SK-N-SH (cell line): ENCODE measurements at regions not wholly inside any gene's neighbourhood (a gene's known extent, or its start where the extent isn't known, plus 50 kb on each side); places are given as distances from the start of the nearest gene placed in this dataset.

ENCODE experiments used
- CTCF ChIA-PET: fragments of 300-600, 350-600 bp; formaldehyde crosslinking; extraction: SDS; loops from one replicate; lab custom pipeline; 2021; lab: Yijun Ruan, JAX
- POLR2A ChIA-PET: fragments of 350-600 bp; sonication (Branson Sonifier 250); formaldehyde crosslinking; extraction: SDS; loops from one replicate; lab custom pipeline; 2020; ENCODE audit warnings: antibody characterized with exemption, inconsistent platforms; lab: Yijun Ruan, JAX
- DNase-seq: peaks from one replicate; pipeline ENCODE4 v3.0.0; 2012
- H2AFZ ChIP-seq: fragments of 200-600 bp; sonication (generic); 2 replicates; pipeline ENCODE4 v1.8.1; 2016; ENCODE audit warnings: antibody characterized with exemption, mild to moderate bottlenecking, low read depth
- H3F3A ChIP-seq: fragments of 200-600 bp; sonication (generic); replicated peaks from 2 replicates; pipeline ENCODE3; 2016; ENCODE audit warnings: antibody characterized with exemption, mild to moderate bottlenecking; ENCODE audit not compliant: insufficient read depth
- H3K27ac ChIP-seq, 2 experiments: fragments of 200-500 bp in 1 of 2; fragments of 200-600 bp in 1 of 2; sonication (Bioruptor generic) in 1 of 2; sonication (generic), shearing (Covaris generic) in 1 of 2; 2 replicates each; pipeline versions ENCODE4 v1.5.1 to v1.6.1; 2014 to 2016; ENCODE audit warnings: low read depth in 2 of 2, inconsistent platforms in 1 of 2, low read length in 1 of 2, mild to moderate bottlenecking in 1 of 2, mixed read lengths in 1 of 2
- H3K27me3 ChIP-seq: fragments of 200-600 bp; sonication (generic), shearing (Covaris generic); 2 replicates; pipeline ENCODE4 v1.6.1; 2016; ENCODE audit warnings: mixed run types; ENCODE audit not compliant: insufficient read depth
- H3K36me3 ChIP-seq, 2 experiments: fragments of 200-500 bp in 1 of 2; fragments of 200-600 bp in 1 of 2; sonication (Bioruptor generic) in 1 of 2; sonication (generic) in 1 of 2; replicated peaks in 1 of 2; 2 replicates each; pipeline versions ENCODE3 to v1.5.1; 2014 to 2016; ENCODE audit warnings: low read length in 1 of 2, mild to moderate bottlenecking in 1 of 2; ENCODE audit not compliant: insufficient read depth in 2 of 2, control insufficient read depth in 1 of 2
- H3K4me1 ChIP-seq, 2 experiments: fragments of 200-500 bp in 1 of 2; fragments of 200-600 bp in 1 of 2; sonication (Bioruptor generic) in 1 of 2; sonication (generic), shearing (Covaris generic) in 1 of 2; 2 replicates each; pipeline versions ENCODE4 v1.5.1 to v1.6.1; 2014 to 2016; ENCODE audit warnings: low read depth in 1 of 2, low read length in 1 of 2, mixed run types in 1 of 2; ENCODE audit not compliant: insufficient read depth in 2 of 2, control insufficient read depth in 1 of 2
- H3K4me2 ChIP-seq: fragments of 200-600 bp; sonication (generic), shearing (Covaris generic); 2 replicates; pipeline ENCODE4 v1.6.1; 2017; ENCODE audit warnings: mixed run types
- H3K4me3 ChIP-seq, 2 experiments: fragments of 200-500 bp in 1 of 2; fragments of 200-600 bp in 1 of 2; sonication (Bioruptor generic) in 1 of 2; sonication (generic), shearing (Covaris generic) in 1 of 2; 2 replicates each; pipeline versions ENCODE4 v1.5.1 to v1.8.1; 2014 to 2016; ENCODE audit warnings: low read depth in 2 of 2, inconsistent platforms in 1 of 2, low read length in 1 of 2, mild to moderate bottlenecking in 1 of 2, mixed read lengths in 1 of 2, moderate library complexity in 1 of 2
- H3K79me2 ChIP-seq: fragments of 200-600 bp; sonication (generic); 2 replicates; pipeline ENCODE4 v1.8.1; 2017; ENCODE audit warnings: mild to moderate bottlenecking; ENCODE audit not compliant: insufficient read depth
- H3K9ac ChIP-seq: fragments of 200-600 bp; sonication (generic); 2 replicates; pipeline ENCODE4 v1.6.1; 2017; ENCODE audit warnings: mixed run types
- H3K9me2 ChIP-seq: fragments of 200-600 bp; sonication (generic); 2 replicates; pipeline ENCODE4 v1.6.1; 2017; ENCODE audit warnings: mixed run types
- H3K9me3 ChIP-seq: fragments of 200-600 bp; sonication (generic); 2 replicates; pipeline ENCODE4 v1.6.1; 2017; ENCODE audit warnings: mixed run types, mild to moderate bottlenecking, moderate library complexity
- H4K20me1 ChIP-seq: fragments of 200-600 bp; sonication (generic); 2 replicates; pipeline ENCODE4 v1.6.1; 2017; ENCODE audit warnings: mild to moderate bottlenecking, mixed run types; ENCODE audit not compliant: insufficient read depth
- CTCF ChIP-seq: fragments of 200-600 bp; sonication (generic); IDR thresholded peaks from 2 replicates; pipeline ENCODE4 v1.6.1; 2017; ENCODE audit warnings: antibody characterized with exemption, mild to moderate bottlenecking, moderate library complexity
- EP300 ChIP-seq, 2 experiments: IDR thresholded peaks; 2 replicates each; pipeline versions ENCODE4 v1.4.0 to v1.6.1; 2012; ENCODE audit warnings: borderline replicate concordance in 1 of 2, low read depth in 1 of 2, low read length in 1 of 2
- EZH2phosphoT487 ChIP-seq: fragments of 200-600 bp; sonication (generic); IDR thresholded peaks from 2 replicates; pipeline ENCODE4 v1.6.1; 2017; ENCODE audit warnings: low read depth, mixed run types, mild to moderate bottlenecking, antibody characterized with exemption, moderate library complexity, borderline replicate concordance
- FOSL2 ChIP-seq: IDR thresholded peaks from 2 replicates; pipeline ENCODE4 v1.4.0; 2012; ENCODE audit warnings: low read depth, mild to moderate bottlenecking, moderate library complexity, borderline replicate concordance
- FOXJ3 ChIP-seq: sonication (generic); formaldehyde crosslinking; IDR thresholded peaks from 2 replicates; pipeline ENCODE4 v1.5.1; 2020; ENCODE audit warnings: mild to moderate bottlenecking, missing genetic modification reagents
- MAX ChIP-seq: IDR thresholded peaks from 2 replicates; pipeline ENCODE4 v1.4.0; 2012; ENCODE audit warnings: low read depth
- PBX3 ChIP-seq: IDR thresholded peaks from 2 replicates; pipeline ENCODE4; 2012
- RFX5 ChIP-seq: IDR thresholded peaks from 2 replicates; pipeline ENCODE4 v1.6.1; 2012; ENCODE audit warnings: mild to moderate bottlenecking, improper control_type of control experiment, low read length
- USF1 ChIP-seq: IDR thresholded peaks from 2 replicates; pipeline ENCODE4 v1.4.0; 2012; ENCODE audit warnings: low read depth, borderline replicate concordance
- USF2 ChIP-seq: fragments of 150-350 bp; IDR thresholded peaks from 2 replicates; pipeline ENCODE4 v1.6.1; 2017; ENCODE audit warnings: antibody characterized with exemption, low read length, low read depth, borderline replicate concordance
- WGBS: methylation state at CpG from one replicate; pipeline ENCODE4 v1.1.6; 2017; ENCODE audit warnings: low lambda C conversion rate; 5-methylcytosine and 5-hydroxymethylcytosine counted together

GRCh38 chr18:78692105-78692504 is 287.5 kb upstream of the SALL3 start:
- Histone ChIP-seq H3K4me2 (no peak overlapping the region), H3K79me2 (no peaks in the 10 kb centered on the region), H3K4me3 (no peak overlapping the region), H4K20me1 (no peaks in the 10 kb centered on the region), H2AFZ (no peak overlapping the region), H3K9me2 (no peaks in the 10 kb centered on the region), H3K27ac (no peak overlapping the region), H3K9ac (no peak overlapping the region), H3K4me1 (no peaks in the 10 kb centered on the region), H3K36me3 (no peaks in the 10 kb centered on the region), H3K9me3 (no peaks in the 10 kb centered on the region), H3F3A (no peaks in the 10 kb centered on the region), H3K27me3 (peaks cover 6% of the 10 kb centered on the region)
- 5% methylated on average over 1 of the region's 1 CpG for WGBS
- no peak for DNase-seq
- POLR2A ChIA-PET, result no interaction called here
- TF ChIP-seq CTCF, result no peak
- TF ChIP-seq EZH2phosphoT487, result no peak
- TF ChIP-seq MAX, result no peak
- no peak for TF ChIP-seq FOSL2
- CTCF ChIA-PET, result no interaction called here

GRCh38 chr18:78693429-78693828 is 286.2 kb upstream of the SALL3 start:
- Histone ChIP-seq H4K20me1 (no peaks in the 10 kb centered on the region), H3K27ac (no peak overlapping the region), H3K36me3 (no peaks in the 10 kb centered on the region), H3K79me2 (no peaks in the 10 kb centered on the region), H3K9me2 (no peaks in the 10 kb centered on the region), H3K4me3 (no peak overlapping the region), H3K4me2 (no peak overlapping the region), H3K9me3 (no peaks in the 10 kb centered on the region), H3F3A (no peaks in the 10 kb centered on the region), H3K9ac (no peak overlapping the region), H3K27me3 (no peaks in the 10 kb centered on the region; the same call in 1 of the 2 replicates), H3K4me1 (no peaks in the 10 kb centered on the region), H2AFZ (no peak overlapping the region)
- 14% methylated on average over 1 of the region's 7 CpGs for WGBS
- DNase-seq, result no peak
- TF ChIP-seq RFX5 (no peak), PBX3 (no peak), USF1 (no peak), USF2 (no peak), FOXJ3 (no peak), EP300 (IDR thresholded peaks at IDR 0.05; ENCODE audit: borderline replicate concordance in 1 of 2, low read depth in 1 of 2, low read length in 1 of 2) (no peak)
- ChIA-PET CTCF (no interaction called here), POLR2A (no interaction called here)
